H1 (cell line): ENCODE measurements at regions not wholly inside any gene's neighbourhood (a gene's known extent, or its start where the extent isn't known, plus 50 kb on each side); places are given as distances from the start of the nearest gene placed in this dataset.

Experiments used
- CTCF ChIA-PET: fragments of 300-600 bp; sonication (Branson Sonifier 250); formaldehyde crosslinking; loops from one replicate; lab custom pipeline; 2021; ENCODE audit not compliant: partially characterized antibody; lab: Charles Lee
- POLR2A ChIA-PET: fragments of 300-600 bp; sonication (Branson Sonifier 250); formaldehyde crosslinking; loops from one replicate; lab custom pipeline; 2021; ENCODE audit warnings: inconsistent platforms; ENCODE audit not compliant: partially characterized antibody; lab: Charles Lee
- DNase-seq, 2 experiments: peaks; one replicate each; pipeline versions ENCODE4 v3.0.0 to v3.0.0-alpha.2; 2010 to 2022; ENCODE audit warnings: low spot score in 2 of 2, low read depth in 1 of 2, mixed read lengths in 1 of 2
- FAIRE-seq: peaks from 2 replicates; lab custom pipeline; 2011; peaks lifted over from hg19 to GRCh38; lab: Jason Lieb, UNC
- H2AFZ ChIP-seq: 2 replicates; pipeline ENCODE4 v1.8.1; 2012; ENCODE audit warnings: low read length, inconsistent platforms
- H2AK5ac ChIP-seq: 2 replicates; pipeline ENCODE4 v1.6.1; 2013; ENCODE audit warnings: low read depth, low read length
- H2BK120ac ChIP-seq: replicated peaks from 2 replicates; pipeline ENCODE3; 2013; ENCODE audit warnings: low read depth, low read length, inconsistent platforms
- H2BK12ac ChIP-seq: 2 replicates; pipeline ENCODE4 v1.6.1; 2013; ENCODE audit warnings: low read depth, low read length
- H2BK15ac ChIP-seq: 2 replicates; pipeline ENCODE4 v1.6.1; 2013; ENCODE audit warnings: low read length
- H2BK20ac ChIP-seq: 2 replicates; pipeline ENCODE4 v1.6.1; 2013; ENCODE audit warnings: low read length
- H2BK5ac ChIP-seq: 2 replicates; pipeline ENCODE4 v1.6.1; 2013; ENCODE audit warnings: low read depth, low read length
- H3K14ac ChIP-seq: 2 replicates; pipeline ENCODE4 v1.6.1; 2013; ENCODE audit warnings: inconsistent platforms; ENCODE audit not compliant: insufficient read length
- H3K18ac ChIP-seq: 2 replicates; pipeline ENCODE4 v1.6.1; 2013; ENCODE audit warnings: low read length; ENCODE audit errors: extremely low read depth
- H3K23ac ChIP-seq: 2 replicates; pipeline ENCODE4 v1.6.1; 2013; ENCODE audit warnings: inconsistent platforms; ENCODE audit not compliant: insufficient read length
- H3K23me2 ChIP-seq: 2 replicates; pipeline ENCODE4 v1.6.1; 2013; ENCODE audit warnings: low read depth, low read length
- H3K27ac ChIP-seq: 2 replicates; pipeline ENCODE4 v1.6.1; 2011; ENCODE audit warnings: low read depth, low read length, inconsistent platforms
- H3K27me3 ChIP-seq, 4 experiments: replicated peaks in 1 of 4; 1 replicate in 1 of 4; 2 replicates in 3 of 4; pipeline versions ENCODE4 v1.6.1 to v1.8.1; 2011 to 2013; ENCODE audit warnings: low read length in 3 of 4, mild to moderate bottlenecking in 3 of 4, inconsistent platforms in 2 of 4, mixed read lengths in 2 of 4, moderate library complexity in 1 of 4; ENCODE audit not compliant: control insufficient read depth in 3 of 4, insufficient read depth in 3 of 4; ENCODE audit errors: extremely low read depth in 1 of 4
- H3K36me3 ChIP-seq, 4 experiments: 2 replicates each; pipeline versions ENCODE4 v1.6.1 to v1.8.1; 2011 to 2013; ENCODE audit warnings: mild to moderate bottlenecking in 4 of 4, low read length in 3 of 4, moderate library complexity in 2 of 4, control low read depth in 1 of 4, inconsistent platforms in 1 of 4; ENCODE audit not compliant: insufficient read depth in 4 of 4, control insufficient read depth in 2 of 4
- H3K4ac ChIP-seq: replicated peaks from 2 replicates; pipeline ENCODE3; 2013; ENCODE audit warnings: low read length, low read depth, mixed read lengths, inconsistent platforms; ENCODE audit not compliant: insufficient read length
- H3K4me1 ChIP-seq, 4 experiments: replicated peaks in 1 of 4; 1 replicate in 1 of 4; 2 replicates in 3 of 4; pipeline versions ENCODE4 v1.6.1 to v1.8.1; 2011 to 2013; ENCODE audit warnings: low read length in 3 of 4, inconsistent platforms in 2 of 4, mixed read lengths in 1 of 4; ENCODE audit not compliant: insufficient read depth in 4 of 4, control insufficient read depth in 3 of 4
- H3K4me2 ChIP-seq, 2 experiments: 2 replicates each; pipeline versions ENCODE4 v1.6.1 to v1.8.1; 2011 to 2013; ENCODE audit warnings: low read depth in 2 of 2, low read length in 2 of 2, control low read depth in 1 of 2, inconsistent platforms in 1 of 2, mild to moderate bottlenecking in 1 of 2; ENCODE audit not compliant: insufficient read depth in 1 of 2
- H3K4me3 ChIP-seq, 4 experiments: fragments of 200-600, 300-600 bp in 1 of 4; sonication (generic), shearing (Covaris generic), sonication (Bioruptor Twin) in 1 of 4; 2 replicates each; pipeline versions ENCODE4 v1.5.1 to v1.8.1; 2011 to 2016; ENCODE audit warnings: low read length in 4 of 4, low read depth in 3 of 4, control low read depth in 2 of 4, inconsistent platforms in 2 of 4, mild to moderate bottlenecking in 2 of 4, mixed read lengths in 1 of 4, moderate library complexity in 1 of 4; ENCODE audit not compliant: insufficient read depth in 2 of 4; ENCODE audit errors: extremely low read depth in 1 of 4
- H3K56ac ChIP-seq: replicated peaks from 2 replicates; pipeline ENCODE3; 2013; ENCODE audit warnings: low read depth, mild to moderate bottlenecking, mixed read lengths, low read length, inconsistent platforms; ENCODE audit not compliant: insufficient read length
- H3K79me1 ChIP-seq: 2 replicates; pipeline ENCODE4 v1.6.1; 2013; ENCODE audit warnings: low read depth, low read length, control low read depth
- H3K79me2 ChIP-seq, 2 experiments: 2 replicates each; pipeline versions ENCODE4 v1.6.1 to v1.8.1; 2012 to 2013; ENCODE audit warnings: low read length in 2 of 2, mild to moderate bottlenecking in 2 of 2, inconsistent platforms in 1 of 2; ENCODE audit not compliant: insufficient read depth in 2 of 2, control insufficient read depth in 1 of 2
- H3K9ac ChIP-seq, 4 experiments: replicated peaks in 1 of 4; 1 replicate in 1 of 4; 2 replicates in 3 of 4; pipeline versions ENCODE4 v1.6.1 to v1.8.1; 2011 to 2013; ENCODE audit warnings: low read depth in 3 of 4, low read length in 3 of 4, control low read depth in 2 of 4, mild to moderate bottlenecking in 2 of 4, moderate library complexity in 2 of 4, inconsistent platforms in 1 of 4; ENCODE audit errors: extremely low read depth in 1 of 4
- H3K9me3 ChIP-seq, 2 experiments: 2 replicates each; pipeline versions ENCODE4 v1.6.1 to v1.8.1; 2012 to 2013; ENCODE audit warnings: mild to moderate bottlenecking in 2 of 2, moderate library complexity in 2 of 2, control low read depth in 1 of 2, inconsistent platforms in 1 of 2, low read depth in 1 of 2, low read length in 1 of 2, mixed read lengths in 1 of 2; ENCODE audit not compliant: insufficient read depth in 2 of 2
- H4K20me1 ChIP-seq, 2 experiments: replicated peaks in 1 of 2; 2 replicates each; pipeline versions ENCODE3 to v1.8.1; 2011 to 2013; ENCODE audit warnings: inconsistent platforms in 2 of 2, low read length in 2 of 2, mild to moderate bottlenecking in 1 of 2; ENCODE audit not compliant: insufficient read depth in 2 of 2, control insufficient read depth in 1 of 2
- H4K5ac ChIP-seq: 2 replicates; pipeline ENCODE4 v1.6.1; 2013; ENCODE audit warnings: low read length, low read depth, mixed read lengths, inconsistent platforms; ENCODE audit not compliant: insufficient read length
- H4K8ac ChIP-seq: 2 replicates; pipeline ENCODE4 v1.8.0; 2013; ENCODE audit warnings: mild to moderate bottlenecking, moderate library complexity, low read length, inconsistent platforms; ENCODE audit not compliant: insufficient read depth; ENCODE audit errors: extremely low read depth
- H4K91ac ChIP-seq: replicated peaks from 2 replicates; pipeline ENCODE3; 2013; ENCODE audit warnings: low read length, mixed read lengths, inconsistent platforms; ENCODE audit not compliant: insufficient read length
- BACH1 ChIP-seq: IDR thresholded peaks from 2 replicates; pipeline ENCODE4 v1.6.1; 2012; ENCODE audit warnings: low read length, improper control_type of control experiment
- CBX8 ChIP-seq: fragments of 300-800, 300-1000 bp; sonication (generic); IDR thresholded peaks from 2 replicates; pipeline ENCODE4 v1.7.1; 2016; ENCODE audit warnings: low read depth, low read length, borderline replicate concordance
- WGBS, 2 experiments: shearing (Covaris generic) in 1 of 2; methylation state at CpG; one replicate each; pipeline versions ENCODE4 v1.1.6 to v1.1.7; 2013 to 2015; ENCODE audit warnings: low lambda C conversion rate in 2 of 2, mixed read lengths in 2 of 2, inconsistent platforms in 1 of 2, low coverage in 1 of 2, missing lambda C conversion rate in 1 of 2; ENCODE audit not compliant: insufficient replicate concordance in 2 of 2, insufficient coverage in 1 of 2, insufficient read length in 1 of 2; ENCODE audit errors: extremely low coverage in 1 of 2, missing lambda C conversion rate in 1 of 2; 5-methylcytosine and 5-hydroxymethylcytosine counted together

GRCh38 chr10:52502237-52502636 lies 188.2 kb downstream of the DKK1 start:
- H3K79me2 ChIP-seq, result no peaks in the 10 kb centered on the region
- whole genome bisulfite sequencing, 2 experiments, result 84% methylated on average over 2 of the region's 2 CpGs; no CpG with 5 or more reads in 1 of the 2 experiments
- H4K5ac ChIP-seq, result no peak overlapping the region
- H3K4ac ChIP-seq, result no peak overlapping the region
- no peak overlapping the region for H2BK20ac ChIP-seq
- H3K9me3 ChIP-seq, result peaks cover 12 to 14% of the 10 kb centered on the region in 2 experiments; a peak in 2 of 4 replicates
- ChIA-PET CTCF (interaction anchor here (1.3 kb wide), 1 partner anchor 14 kb away, joined by 8 read pairs; no protein-coding TSS in a partner anchor), POLR2A (no interaction called here)
- H2BK15ac ChIP-seq, result no peak overlapping the region
- H3K36me3 ChIP-seq, result no peaks in the 10 kb centered on the region
- H2AK5ac ChIP-seq, result no peak overlapping the region
- TF ChIP-seq CBX8 (no peak), BACH1 (no peak)
- no peak overlapping the region for H3K4me2 ChIP-seq
- H2AFZ ChIP-seq, result no peak overlapping the region
- FAIRE-seq, result no peak
- H4K91ac ChIP-seq, result no peak overlapping the region
- no peaks in the 10 kb centered on the region for H3K23me2 ChIP-seq
- no peak overlapping the region for H3K9ac ChIP-seq
- H3K14ac ChIP-seq, result no peak overlapping the region
- H2BK5ac ChIP-seq, result no peak overlapping the region
- no peaks in the 10 kb centered on the region for H3K79me1 ChIP-seq
- no peak overlapping the region for H3K27ac ChIP-seq
- H3K4me3 ChIP-seq, result no peak overlapping the region
- H3K18ac ChIP-seq, result no peak overlapping the region
- no peak overlapping the region for H3K23ac ChIP-seq
- H3K4me1 ChIP-seq, result no peaks in the 10 kb centered on the region
- no peak for DNase-seq
- no peaks in the 10 kb centered on the region for H4K20me1 ChIP-seq
- H3K56ac ChIP-seq, result no peak overlapping the region
- no peaks in the 10 kb centered on the region for H3K27me3 ChIP-seq
- H2BK120ac ChIP-seq, result no peak overlapping the region
- H2BK12ac ChIP-seq, result no peak overlapping the region
- H4K8ac ChIP-seq, result no peak overlapping the region
